ENCODE measurements at regions not wholly inside any gene's neighbourhood (a gene's known extent, or its start where the extent isn't known, plus 50 kb on each side); places are given as distances from the start of the nearest gene placed in this dataset.
"Not testable (repeated sequence)": the region's sequence is repeated elsewhere in the genome, so short reads cannot be mapped to it uniquely, and the experiment has no call there.

GRCh38 chr22:22296047-22296446, 51.5 kb downstream of the VPREB1 start:
- not testable (repeated sequence) for H3K9me3 Mint-ChIP-seq; DNase-seq (ENCODE audit: low spot score in 2 of 2); H3K36me3 Mint-ChIP-seq; ATAC-seq; H3K27ac Mint-ChIP-seq

- not testable (repeated sequence) for H3K36me3 Mint-ChIP-seq; H3K9me3 Mint-ChIP-seq; DNase-seq (ENCODE audit: low spot score in 2 of 2)
- peak; percentile 19 to 35 for ATAC-seq
- peak overlapping the region; percentile 81 to 91 for H3K27ac Mint-ChIP-seq
Observed at GRCh38 chr22:22297159-22297793, 52.7 kb downstream of the VPREB1 start.

- H3K27ac Mint-ChIP-seq = peak overlapping the region; percentile 81 to 91
- not testable (repeated sequence) for H3K9me3 Mint-ChIP-seq, H3K36me3 Mint-ChIP-seq
- peak; percentile 76 to 86 for DNase-seq (ENCODE audit: low spot score in 2 of 2)
- peak; percentile 100 for ATAC-seq
Observed at GRCh38 chr22:22297794-22298653, 53.4 kb downstream of the VPREB1 start.

- ATAC-seq = peak in 1 of 2 donors; percentile 16
- H3K27ac Mint-ChIP-seq = peak overlapping the region; percentile 50 to 91
- not testable (repeated sequence) for H3K9me3 Mint-ChIP-seq; H3K36me3 Mint-ChIP-seq; DNase-seq (ENCODE audit: low spot score in 2 of 2)
Observed at GRCh38 chr22:22298654-22299009, 54.0 kb downstream of the VPREB1 start.

GRCh38 chr22:22300511-22300910, 55.9 kb downstream of the VPREB1 start:
- not testable (repeated sequence) for DNase-seq (ENCODE audit: low spot score in 2 of 2); H3K27ac Mint-ChIP-seq; H3K9me3 Mint-ChIP-seq; ATAC-seq
- H3K36me3 Mint-ChIP-seq = peaks cover 9 to 23% of the 10 kb centered on the region in 2 donors

GRCh38 chr22:22300946-22301345, 56.4 kb downstream of the VPREB1 start:
- not testable (repeated sequence) for ATAC-seq; H3K9me3 Mint-ChIP-seq; DNase-seq (ENCODE audit: low spot score in 2 of 2); H3K27ac Mint-ChIP-seq
- peaks cover 9 to 23% of the 10 kb centered on the region in 2 donors for H3K36me3 Mint-ChIP-seq

GRCh38 chr22:22316589-22316988, 72.0 kb downstream of the VPREB1 start:
- H3K36me3 Mint-ChIP-seq = peaks cover 10 to 27% of the 10 kb centered on the region in 2 donors
- DNase-seq (ENCODE audit: low spot score in 2 of 2) (no peak), ATAC-seq (no peak)
- no peak overlapping the region for H3K27ac Mint-ChIP-seq
- H3K9me3 Mint-ChIP-seq = no peaks in the 10 kb centered on the region

- no peak for ATAC-seq
- peaks cover 10 to 23% of the 10 kb centered on the region in 2 donors for H3K36me3 Mint-ChIP-seq
Observed at GRCh38 chr22:22318723-22319465, 74.3 kb downstream of the VPREB1 start.

GRCh38 chr22:22321743-22322611, 77.4 kb downstream of the VPREB1 start:
- not testable (repeated sequence) for H3K27ac Mint-ChIP-seq, H3K9me3 Mint-ChIP-seq, H3K36me3 Mint-ChIP-seq
- DNase-seq (ENCODE audit: low spot score in 2 of 2) (peak; percentile 70 to 83), ATAC-seq (peak; percentile 93 to 95)

More at GRCh38 chr22:22318723-22319465, 74.3 kb downstream of the VPREB1 start:
- H3K9me3 Mint-ChIP-seq = no peaks in the 10 kb centered on the region
- H3K27ac Mint-ChIP-seq = peak overlapping the region in 1 of 2 donors; percentile 55
- no peak for DNase-seq (ENCODE audit: low spot score in 2 of 2)

GRCh38 chr22:22322792-22323191, 78.2 kb downstream of the VPREB1 start:
- Mint-ChIP-seq H3K9me3 (no peaks in the 10 kb centered on the region), H3K36me3 (no peaks in the 10 kb centered on the region), H3K27ac (no peak overlapping the region)
- DNase-seq (ENCODE audit: low spot score in 2 of 2) (no peak), ATAC-seq (no peak)

GRCh38 chr22:22327723-22328122, 83.1 kb downstream of the VPREB1 start:
- Mint-ChIP-seq H3K36me3 (no peaks in the 10 kb centered on the region), H3K9me3 (no peaks in the 10 kb centered on the region), H3K27ac (no peak overlapping the region)
- ATAC-seq (no peak), DNase-seq (ENCODE audit: low spot score in 2 of 2) (no peak)

GRCh38 chr22:22329792-22330191, 85.2 kb downstream of the VPREB1 start:
- no peak for ATAC-seq
- H3K36me3 Mint-ChIP-seq = peaks cover 0 to 12% of the 10 kb centered on the region in 2 donors
- DNase-seq (ENCODE audit: low spot score in 2 of 2) = no peak
- H3K9me3 Mint-ChIP-seq = peaks cover 0 to 5% of the 10 kb centered on the region in 2 donors
- peak overlapping the region in 1 of 2 donors; percentile 15 for H3K27ac Mint-ChIP-seq

GRCh38 chr22:22335640-22336039, 91.1 kb downstream of the VPREB1 start:
- DNase-seq (ENCODE audit: low spot score in 2 of 2); H3K27ac Mint-ChIP-seq; ATAC-seq; H3K9me3 Mint-ChIP-seq: not testable (repeated sequence)
- H3K36me3 Mint-ChIP-seq = peaks cover 0 to 21% of the 10 kb centered on the region in 2 donors

GRCh38 chr22:22336333-22336732, 91.7 kb downstream of the VPREB1 start:
- DNase-seq (ENCODE audit: low spot score in 2 of 2); H3K9me3 Mint-ChIP-seq; H3K27ac Mint-ChIP-seq; ATAC-seq: not testable (repeated sequence)
- peaks cover 0 to 21% of the 10 kb centered on the region in 2 donors for H3K36me3 Mint-ChIP-seq

GRCh38 chr22:22338778-22339177, 94.2 kb downstream of the VPREB1 start:
- H3K9me3 Mint-ChIP-seq, ATAC-seq, H3K27ac Mint-ChIP-seq: not testable (repeated sequence)

GRCh38 chr22:22341736-22342135, 97.2 kb downstream of the VPREB1 start:
- DNase-seq (ENCODE audit: low spot score in 2 of 2) (no peak), ATAC-seq (no peak)
- H3K9me3 Mint-ChIP-seq = no peaks in the 10 kb centered on the region
- H3K36me3 Mint-ChIP-seq = no peaks in the 10 kb centered on the region
- no peak overlapping the region for H3K27ac Mint-ChIP-seq

More at GRCh38 chr22:22338778-22339177, 94.2 kb downstream of the VPREB1 start:
- DNase-seq (ENCODE audit: low spot score in 2 of 2) = not testable (repeated sequence)
- H3K36me3 Mint-ChIP-seq = peaks cover 0 to 16% of the 10 kb centered on the region in 2 donors
